GM18907 (cell line): ENCODE measurements at regions not wholly inside any gene's neighbourhood (a gene's known extent, or its start where the extent isn't known, plus 50 kb on each side); places are given as distances from the start of the nearest gene placed in this dataset.

Source experiments
- ATAC-seq: cut with Tn5 transposase; IDR thresholded peaks from one replicate; pipeline ENCODE4 v1.9.1; 2021; ENCODE audit warnings: mild to moderate bottlenecking, moderate library complexity; ENCODE audit not compliant: unreplicated experiment

- no peak for ATAC-seq
These were observed 160.3 kb downstream of the PTEN start for GRCh38 chr10:88023676-88024075.

- no peak for ATAC-seq
These were observed 162.6 kb downstream of the PTEN start for GRCh38 chr10:88026031-88026430.

- ATAC-seq, result peak; percentile 55
These were observed 164.1 kb downstream of the PTEN start for GRCh38 chr10:88027570-88027969.

GRCh38 chr10:88028072-88028471, 164.6 kb downstream of the PTEN start:
- peak; percentile 24 for ATAC-seq

GRCh38 chr10:88028654-88029053, 165.2 kb downstream of the PTEN start:
- no peak for ATAC-seq

- ATAC-seq, result no peak
These were observed 169.1 kb downstream of the PTEN start for GRCh38 chr10:88032566-88032965.

- no peak for ATAC-seq
These were observed 170.0 kb downstream of the PTEN start for GRCh38 chr10:88033385-88033784.

- no peak for ATAC-seq
These were observed 170.4 kb downstream of the PTEN start for GRCh38 chr10:88033793-88034192.

GRCh38 chr10:88036126-88036525, 172.7 kb downstream of the PTEN start:
- no peak for ATAC-seq

GRCh38 chr10:88037623-88038022, 174.2 kb downstream of the PTEN start:
- ATAC-seq, result no peak

- ATAC-seq, result no peak
These were observed 174.8 kb downstream of the PTEN start for GRCh38 chr10:88038268-88038667.

- ATAC-seq, result no peak
These were observed 176.2 kb downstream of the PTEN start for GRCh38 chr10:88039496-88040200.

- ATAC-seq, result no peak
These were observed 178.1 kb downstream of the PTEN start for GRCh38 chr10:88041243-88042159.

GRCh38 chr10:88042160-88043100, 179.0 kb downstream of the PTEN start:
- ATAC-seq, result no peak

- ATAC-seq, result no peak
These were observed 181.7 kb downstream of the PTEN start for GRCh38 chr10:88045096-88045495.

GRCh38 chr10:88045656-88046415, 182.4 kb downstream of the PTEN start:
- no peak for ATAC-seq

- no peak for ATAC-seq
These were observed 184.2 kb downstream of the PTEN start for GRCh38 chr10:88047579-88047978.

- no peak for ATAC-seq
These were observed 184.9 kb downstream of the PTEN start for GRCh38 chr10:88048312-88048711.

GRCh38 chr10:88049204-88049603, 185.8 kb downstream of the PTEN start:
- no peak for ATAC-seq

- ATAC-seq, result no peak
These were observed 194.3 kb downstream of the PTEN start for GRCh38 chr10:88057720-88058119.
